ENCODE measurements at regions not wholly inside any gene's neighbourhood (a gene's known extent, or its start where the extent isn't known, plus 50 kb on each side); places are given as distances from the start of the nearest gene placed in this dataset.

DNA sequence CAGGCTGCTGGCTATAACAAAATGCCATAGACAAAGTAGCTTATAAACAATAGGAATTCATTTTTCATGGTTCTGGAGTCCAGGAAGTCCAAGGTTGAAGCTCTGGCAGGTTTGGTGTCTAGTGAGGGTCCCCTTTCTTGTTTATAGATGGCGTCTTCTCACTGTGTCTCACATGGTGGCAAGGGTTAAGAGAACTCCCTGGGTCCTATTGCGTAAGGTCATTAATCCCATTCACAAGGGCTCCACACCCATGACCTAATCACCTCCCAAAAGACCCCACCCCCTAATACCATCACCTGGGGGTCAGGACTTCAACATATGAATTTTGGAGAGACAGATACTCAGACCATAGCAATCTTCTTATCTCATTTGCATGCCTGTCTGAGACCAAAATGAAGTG is 108.9 kb upstream of the USP25 start (continued):
- TF ChIP-seq ZNF580 (tag by site-specific recombination; IDR thresholded peaks at IDR 0.05) (no peak), ZNF501 (tag by site-specific recombination; IDR thresholded peaks at IDR 0.05) (no peak), TCF7L2 (IDR thresholded peaks at IDR 0.05; ENCODE audit: borderline replicate concordance, low read depth, low read length) (no peak), ZNF621 (tag by site-specific recombination; IDR thresholded peaks at IDR 0.05) (no peak), ZNF76 (tag by site-specific recombination; IDR thresholded peaks at IDR 0.05; ENCODE audit: borderline replicate concordance, low read depth) (no peak), ZNF335 (tag by site-specific recombination; conservative IDR thresholded peaks at IDR 0.05) (no peak)

GRCh38 chr21:15624646-15625045 is 105.1 kb upstream of the USP25 start:
- TF ChIP-seq SP7 (tag by site-specific recombination; IDR thresholded peaks at IDR 0.05) (no peak), ZNF223 (tag by site-specific recombination; IDR thresholded peaks at IDR 0.05) (no peak), SCRT1 (tag by site-specific recombination; IDR thresholded peaks at IDR 0.05; ENCODE audit: borderline replicate concordance) (no peak), ZNF311 (tag by site-specific recombination; IDR thresholded peaks at IDR 0.05; ENCODE audit: borderline replicate concordance) (no peak), ZNF654 (tag by site-specific recombination; IDR thresholded peaks at IDR 0.05; ENCODE audit: low read depth) (no peak), PATZ1 (tag by site-specific recombination; IDR thresholded peaks at IDR 0.05) (no peak)
- H3K4me1 ChIP-seq (ENCODE audit: control insufficient read depth, insufficient read depth, low read length), result no peaks in the 10 kb centered on the region
- ChIA-PET POLR2A (no interaction called here), CTCF (interaction anchor here (0.6 to 1.9 kb wide), 4 partner anchors 8 to 724 kb away, joined by 3 to 7 read pairs (median 4); no protein-coding TSS in a partner anchor)
- no peaks in the 10 kb centered on the region for H3K36me3 ChIP-seq (ENCODE audit: control insufficient read depth in 2 of 2, insufficient read depth in 1 of 2, low read length in 2 of 2)
- no peak overlapping the region for H3K27ac ChIP-seq (ENCODE audit: extremely low read depth, low read depth, low read length)
- no peak overlapping the region for H3K4me3 ChIP-seq (ENCODE audit: low read depth, low read length)
- H3K9me3 ChIP-seq (ENCODE audit: control insufficient read depth, insufficient read depth, low read depth, low read length), result no peaks in the 10 kb centered on the region

GRCh38 chr21:15625363-15625762 is 104.4 kb upstream of the USP25 start:
- TF ChIP-seq, protein P1, sequence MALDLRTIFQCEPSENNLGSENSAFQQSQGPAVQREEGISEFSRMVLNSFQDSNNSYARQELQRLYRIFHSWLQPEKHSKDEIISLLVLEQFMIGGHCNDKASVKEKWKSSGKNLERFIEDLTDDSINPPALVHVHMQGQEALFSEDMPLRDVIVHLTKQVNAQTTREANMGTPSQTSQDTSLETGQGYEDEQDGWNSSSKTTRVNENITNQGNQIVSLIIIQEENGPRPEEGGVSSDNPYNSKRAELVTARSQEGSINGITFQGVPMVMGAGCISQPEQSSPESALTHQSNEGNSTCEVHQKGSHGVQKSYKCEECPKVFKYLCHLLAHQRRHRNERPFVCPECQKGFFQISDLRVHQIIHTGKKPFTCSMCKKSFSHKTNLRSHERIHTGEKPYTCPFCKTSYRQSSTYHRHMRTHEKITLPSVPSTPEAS (tag by site-specific recombination; IDR thresholded peaks at IDR 0.05), result peak; percentile 73
- no peak for TF ChIP-seq ZNF521 (tag by site-specific recombination; IDR thresholded peaks at IDR 0.05)
- Histone ChIP-seq H3K9me3 (ENCODE audit: control insufficient read depth, insufficient read depth, low read depth, low read length) (no peaks in the 10 kb centered on the region), H3K4me1 (ENCODE audit: control insufficient read depth, insufficient read depth, low read length) (no peaks in the 10 kb centered on the region), H3K36me3 (ENCODE audit: control insufficient read depth in 2 of 2, insufficient read depth in 1 of 2, low read length in 2 of 2) (no peaks in the 10 kb centered on the region), H3K4me3 (ENCODE audit: low read depth, low read length) (no peak overlapping the region), H3K27ac (ENCODE audit: extremely low read depth, low read depth, low read length) (no peak overlapping the region)
- POLR2A ChIA-PET, result no interaction called here
- CTCF ChIA-PET, result interaction anchor here (0.7 to 1.9 kb wide), 2 partner anchors 33 to 1452 kb away, joined by 4 to 7 read pairs; no protein-coding TSS in a partner anchor

GRCh38 chr21:15626031-15626430 is 103.8 kb upstream of the USP25 start:
- Histone ChIP-seq H3K36me3 (ENCODE audit: control insufficient read depth in 2 of 2, insufficient read depth in 1 of 2, low read length in 2 of 2) (no peaks in the 10 kb centered on the region), H3K27ac (ENCODE audit: extremely low read depth, low read depth, low read length) (no peak overlapping the region), H3K4me1 (ENCODE audit: control insufficient read depth, insufficient read depth, low read length) (no peaks in the 10 kb centered on the region), H3K9me3 (ENCODE audit: control insufficient read depth, insufficient read depth, low read depth, low read length) (no peaks in the 10 kb centered on the region), H3K4me3 (ENCODE audit: low read depth, low read length) (no peak overlapping the region)
- CTCF ChIA-PET, result interaction anchor here (1.9 kb wide), 1 partner anchor 34 kb away, joined by 7 read pairs; no protein-coding TSS in a partner anchor
- POLR2A ChIA-PET, result no interaction called here
- no peak for TF ChIP-seq ZNF324 (tag by site-specific recombination; IDR thresholded peaks at IDR 0.05)
- no peak for TF ChIP-seq ZNF350 (tag by site-specific recombination; IDR thresholded peaks at IDR 0.05)
- TF ChIP-seq TSHZ1 (tag by site-specific recombination; IDR thresholded peaks at IDR 0.05; ENCODE audit: borderline replicate concordance), result no peak
- no peak for TF ChIP-seq ZNF366 (tag by site-specific recombination; conservative IDR thresholded peaks at IDR 0.05)
- no peak for TF ChIP-seq ZBTB20 (tag by site-specific recombination; IDR thresholded peaks at IDR 0.05)
- no peak for TF ChIP-seq ZNF529 (tag by site-specific recombination; IDR thresholded peaks at IDR 0.05; ENCODE audit: insufficient replicate concordance)
- TF ChIP-seq, protein P2, sequence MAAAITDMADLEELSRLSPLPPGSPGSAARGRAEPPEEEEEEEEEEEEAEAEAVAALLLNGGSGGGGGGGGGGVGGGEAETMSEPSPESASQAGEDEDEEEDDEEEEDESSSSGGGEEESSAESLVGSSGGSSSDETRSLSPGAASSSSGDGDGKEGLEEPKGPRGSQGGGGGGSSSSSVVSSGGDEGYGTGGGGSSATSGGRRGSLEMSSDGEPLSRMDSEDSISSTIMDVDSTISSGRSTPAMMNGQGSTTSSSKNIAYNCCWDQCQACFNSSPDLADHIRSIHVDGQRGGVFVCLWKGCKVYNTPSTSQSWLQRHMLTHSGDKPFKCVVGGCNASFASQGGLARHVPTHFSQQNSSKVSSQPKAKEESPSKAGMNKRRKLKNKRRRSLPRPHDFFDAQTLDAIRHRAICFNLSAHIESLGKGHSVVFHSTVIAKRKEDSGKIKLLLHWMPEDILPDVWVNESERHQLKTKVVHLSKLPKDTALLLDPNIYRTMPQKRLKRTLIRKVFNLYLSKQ (tag by site-specific recombination; IDR thresholded peaks at IDR 0.05; ENCODE audit: borderline replicate concordance), result no peak
- no peak for TF ChIP-seq ZNF23 (tag by site-specific recombination; IDR thresholded peaks at IDR 0.05; ENCODE audit: borderline replicate concordance)

Data from HEK293 (cell line).